Keratinocyte (primary cell): ENCODE measurements at regions not wholly inside any gene's neighbourhood (a gene's known extent, or its start where the extent isn't known, plus 50 kb on each side); places are given as distances from the start of the nearest gene placed in this dataset.

Experiments used
- DNase-seq: peaks from one replicate; pipeline ENCODE4 v3.0.0-alpha.2; 2011; ENCODE audit warnings: low read depth, missing footprints, low spot score
- FAIRE-seq: peaks from 2 replicates; lab custom pipeline; 2011; peaks lifted over from hg19 to GRCh38; lab: Jason Lieb, UNC
- H2AFZ ChIP-seq: 2 replicates; pipeline ENCODE4 v1.6.0; 2012; ENCODE audit warnings: low read length, control low read depth, inconsistent platforms; ENCODE audit not compliant: control insufficient read depth
- H3K27ac ChIP-seq: 2 replicates; pipeline ENCODE4 v1.5.1; 2011; ENCODE audit warnings: low read length; ENCODE audit not compliant: control insufficient read depth, insufficient read depth
- H3K27me3 ChIP-seq: 3 replicates; pipeline ENCODE4 v1.6.0; 2011; ENCODE audit warnings: low read length; ENCODE audit not compliant: control insufficient read depth, insufficient read depth; ENCODE audit errors: extremely low read depth
- H3K36me3 ChIP-seq, 2 experiments: 2 replicates in 1 of 2; 3 replicates in 1 of 2; pipeline ENCODE4 v1.5.1; 2011; ENCODE audit warnings: low read length in 2 of 2, mild to moderate bottlenecking in 1 of 2; ENCODE audit not compliant: control insufficient read depth in 2 of 2, insufficient read depth in 2 of 2; ENCODE audit errors: extremely low read depth in 1 of 2
- H3K4me1 ChIP-seq: 3 replicates; pipeline ENCODE4 v1.5.1; 2011; ENCODE audit warnings: low read length; ENCODE audit not compliant: control insufficient read depth, insufficient read depth; ENCODE audit errors: extremely low read depth
- H3K4me2 ChIP-seq: 3 replicates; pipeline ENCODE4 v1.6.0; 2011; ENCODE audit warnings: low read depth, low read length; ENCODE audit not compliant: control insufficient read depth, insufficient read depth; ENCODE audit errors: extremely low read depth
- H3K4me3 ChIP-seq, 3 experiments: fragments of 200-600 bp in 1 of 3; sonication (generic) in 1 of 3; 2 replicates in 2 of 3; 3 replicates in 1 of 3; pipeline ENCODE4 v1.5.1; 2011 to 2016; ENCODE audit warnings: low read length in 3 of 3, mild to moderate bottlenecking in 3 of 3, control low read depth in 2 of 3, inconsistent platforms in 1 of 3, low read depth in 1 of 3, mixed read lengths in 1 of 3, mixed run types in 1 of 3, moderate library complexity in 1 of 3; ENCODE audit not compliant: control insufficient read depth in 2 of 3, insufficient read depth in 2 of 3; ENCODE audit errors: extremely low read depth in 1 of 3
- H3K79me2 ChIP-seq: 2 replicates; pipeline ENCODE4 v1.6.0; 2012; ENCODE audit warnings: low read length; ENCODE audit not compliant: control insufficient read depth, insufficient read depth
- H3K9ac ChIP-seq: 3 replicates; pipeline ENCODE4 v1.6.0; 2011; ENCODE audit warnings: low read length; ENCODE audit not compliant: control insufficient read depth, insufficient read depth; ENCODE audit errors: extremely low read depth
- H3K9me1 ChIP-seq: 3 replicates; pipeline ENCODE4 v1.6.0; 2011; ENCODE audit warnings: low read length; ENCODE audit not compliant: control insufficient read depth, insufficient read depth; ENCODE audit errors: extremely low read depth
- H3K9me3 ChIP-seq: 2 replicates; pipeline ENCODE4 v1.5.1; 2012; ENCODE audit warnings: low read depth, low read length; ENCODE audit not compliant: control insufficient read depth
- H4K20me1 ChIP-seq: 3 replicates; pipeline ENCODE4 v1.6.0; 2011; ENCODE audit warnings: low read length; ENCODE audit not compliant: control insufficient read depth, insufficient read depth; ENCODE audit errors: extremely low read depth
- CTCF ChIP-seq, 3 experiments: IDR thresholded peaks in 1 of 3; conservative IDR thresholded peaks in 1 of 3; optimal IDR thresholded peaks in 1 of 3; 2 replicates in 2 of 3; 3 replicates in 1 of 3; pipeline versions ENCODE3 to v1.5.1; 2011; ENCODE audit warnings: low read length in 3 of 3, mild to moderate bottlenecking in 3 of 3, moderate library complexity in 2 of 3, control low read depth in 1 of 3, inconsistent platforms in 1 of 3; ENCODE audit not compliant: insufficient read depth in 2 of 3; ENCODE audit errors: extremely low read depth in 1 of 3
- EZH2 ChIP-seq: IDR thresholded peaks from one replicate; pipeline ENCODE4 v1.6.1; 2012; ENCODE audit warnings: inconsistent platforms, mild to moderate bottlenecking, low read length, moderate library complexity
- dilution Hi-C: fragments of 300-500 bp; cut with MboI; formaldehyde crosslinking; loops from one replicate; pipeline ENCODE4 v1.7.0; 2020; ENCODE audit warnings: low sequenced_read_pairs; ENCODE audit not compliant: extremely low pct_ligation_motif_present

- Histone ChIP-seq H2AFZ (no peak overlapping the region), H3K4me2 (no peak overlapping the region), H3K9ac (no peak overlapping the region), H4K20me1 (no peaks in the 10 kb centered on the region), H3K4me1 (peaks cover 6% of the 10 kb centered on the region), H3K9me3 (no peaks in the 10 kb centered on the region), H3K79me2 (no peaks in the 10 kb centered on the region), H3K27ac (no peak overlapping the region), H3K36me3 (no peaks in the 10 kb centered on the region), H3K9me1 (no peaks in the 10 kb centered on the region), H3K4me3 (no peak overlapping the region), H3K27me3 (no peaks in the 10 kb centered on the region)
- DNase-seq (no peak), FAIRE-seq (no peak)
- TF ChIP-seq EZH2 (no peak), CTCF (optimal IDR thresholded peaks at IDR 0.05 in 1 of 3, IDR thresholded peaks at IDR 0.05 in 1 of 3, conservative IDR thresholded peaks at IDR 0.05 in 1 of 3; ENCODE audit: extremely low read depth in 1 of 3, insufficient read depth in 2 of 3, low read length in 3 of 3) (no peak)
- dilution Hi-C loops: no loop called here
These were observed 196.2 kb upstream of the TUT7 start for GRCh38 chr9:86550401-86550800.

- DNase-seq (no peak), FAIRE-seq (no peak)
- H4K20me1 ChIP-seq: no peaks in the 10 kb centered on the region
- H3K79me2 ChIP-seq: no peaks in the 10 kb centered on the region
- no peaks in the 10 kb centered on the region for H3K36me3 ChIP-seq
- H3K4me3 ChIP-seq: no peak overlapping the region
- no peak overlapping the region for H2AFZ ChIP-seq
- peaks cover 6% of the 10 kb centered on the region for H3K4me1 ChIP-seq
- dilution Hi-C loops: no loop called here
- H3K9ac ChIP-seq: no peak overlapping the region
- H3K27me3 ChIP-seq: no peaks in the 10 kb centered on the region
- no peaks in the 10 kb centered on the region for H3K9me3 ChIP-seq
- TF ChIP-seq CTCF (optimal IDR thresholded peaks at IDR 0.05 in 1 of 3, IDR thresholded peaks at IDR 0.05 in 1 of 3, conservative IDR thresholded peaks at IDR 0.05 in 1 of 3; ENCODE audit: extremely low read depth in 1 of 3, insufficient read depth in 2 of 3, low read length in 3 of 3) (no peak), EZH2 (no peak)
- H3K9me1 ChIP-seq: no peaks in the 10 kb centered on the region
- no peak overlapping the region for H3K4me2 ChIP-seq
- no peak overlapping the region for H3K27ac ChIP-seq
These were observed 195.7 kb upstream of the TUT7 start for GRCh38 chr9:86549920-86550319.
